ENCODE measurements at regions not wholly inside any gene's neighbourhood (a gene's known extent, or its start where the extent isn't known, plus 50 kb on each side); places are given as distances from the start of the nearest gene placed in this dataset.

DNA sequence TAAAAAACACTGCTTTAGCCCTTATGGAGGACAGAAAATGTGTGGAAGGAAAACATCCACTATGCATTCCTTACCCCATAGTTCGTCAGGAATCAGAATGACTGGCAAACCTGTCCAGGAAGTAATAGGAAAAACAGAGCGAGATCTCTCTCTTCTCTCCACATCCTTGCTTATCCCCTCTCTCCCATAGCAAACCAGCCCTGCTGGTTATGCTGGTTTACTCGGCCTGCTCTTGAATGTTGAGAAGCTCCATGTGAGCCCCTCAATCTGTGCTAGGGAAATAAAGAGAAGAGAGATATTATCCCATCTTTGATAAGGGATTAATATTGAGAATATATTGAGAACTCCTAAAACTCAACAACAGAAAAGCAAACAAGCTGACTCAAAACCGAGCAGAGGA lies 402.8 kb upstream of the RBFOX1 start:
- H2AFZ ChIP-seq (replicated peaks; ENCODE audit: low read length, poor library complexity): no peak overlapping the region
- no peak overlapping the region for H4K8ac ChIP-seq (ENCODE audit: low read depth in 2 of 2, low read length in 2 of 2)
- peaks cover 15% of the 10 kb centered on the region for H3K9me3 ChIP-seq (ENCODE audit: control insufficient read depth, insufficient read depth, low read length)
- no peak overlapping the region for H3K14ac ChIP-seq (replicated peaks; ENCODE audit: low read depth, low read length)
- POLR2A ChIA-PET (ENCODE audit: unreplicated experiment): no interaction called here
- dilution Hi-C loops (cut with HindIII; ENCODE audit: low sequenced_read_pairs, unreplicated experiment) (no loop called here), intact Hi-C loops (cut with micrococcal nuclease) (no loop called here), in situ Hi-C loops (cut with MboI; ENCODE audit: low sequenced_read_pairs) (no loop called here)
- H3K18ac ChIP-seq (ENCODE audit: low read depth, low read length): no peak overlapping the region
- no peak overlapping the region for H3K9ac ChIP-seq (ENCODE audit: low read depth, low read length)
- no peak overlapping the region for H2BK15ac ChIP-seq (ENCODE audit: low read depth, low read length)
- H3K9me1 ChIP-seq (ENCODE audit: insufficient read depth, low read length): no peaks in the 10 kb centered on the region
- H2AK9ac ChIP-seq (replicated peaks; ENCODE audit: low read depth, low read length, poor library complexity): no peak overlapping the region
- H3K36me3 ChIP-seq (ENCODE audit: control insufficient read depth, insufficient read depth, low read length): no peaks in the 10 kb centered on the region
- DNase-seq (no peak), ATAC-seq (ENCODE audit: low read depth) (no peak)
- no TSS peak for BruUV-seq (replicated peaks)
- no CpG with 5 or more reads among the region's 4 CpGs for WGBS, 2 experiments (ENCODE audit: extremely low coverage in 2 of 2, insufficient read length in 1 of 2)
- CTCF ChIA-PET: no interaction called here
- no peak for TF ChIP-seq CEBPB (IDR thresholded peaks at IDR 0.05; ENCODE audit: low read depth, low read length)
- TF ChIP-seq, protein P1, sequence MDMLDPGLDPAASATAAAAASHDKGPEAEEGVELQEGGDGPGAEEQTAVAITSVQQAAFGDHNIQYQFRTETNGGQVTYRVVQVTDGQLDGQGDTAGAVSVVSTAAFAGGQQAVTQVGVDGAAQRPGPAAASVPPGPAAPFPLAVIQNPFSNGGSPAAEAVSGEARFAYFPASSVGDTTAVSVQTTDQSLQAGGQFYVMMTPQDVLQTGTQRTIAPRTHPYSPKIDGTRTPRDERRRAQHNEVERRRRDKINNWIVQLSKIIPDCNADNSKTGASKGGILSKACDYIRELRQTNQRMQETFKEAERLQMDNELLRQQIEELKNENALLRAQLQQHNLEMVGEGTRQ (IDR thresholded peaks at IDR 0.05; ENCODE audit: low read depth, low read length): no peak
- TF ChIP-seq RFX5 (IDR thresholded peaks at IDR 0.05; ENCODE audit: low read depth, low read length): no peak
- no peak for TF ChIP-seq BHLHE40 (IDR thresholded peaks at IDR 0.05; ENCODE audit: low read depth, low read length)
- no peak for TF ChIP-seq RAD21 (IDR thresholded peaks at IDR 0.05; ENCODE audit: low read length)
- TF ChIP-seq CHD1 (IDR thresholded peaks at IDR 0.05; ENCODE audit: low read depth, low read length): no peak
- TF ChIP-seq MAFK (IDR thresholded peaks at IDR 0.05; ENCODE audit: low read depth, low read length): no peak
- no peak for TF ChIP-seq FOS (IDR thresholded peaks at IDR 0.05; ENCODE audit: low read depth, low read length)
- TF ChIP-seq, protein P2, sequence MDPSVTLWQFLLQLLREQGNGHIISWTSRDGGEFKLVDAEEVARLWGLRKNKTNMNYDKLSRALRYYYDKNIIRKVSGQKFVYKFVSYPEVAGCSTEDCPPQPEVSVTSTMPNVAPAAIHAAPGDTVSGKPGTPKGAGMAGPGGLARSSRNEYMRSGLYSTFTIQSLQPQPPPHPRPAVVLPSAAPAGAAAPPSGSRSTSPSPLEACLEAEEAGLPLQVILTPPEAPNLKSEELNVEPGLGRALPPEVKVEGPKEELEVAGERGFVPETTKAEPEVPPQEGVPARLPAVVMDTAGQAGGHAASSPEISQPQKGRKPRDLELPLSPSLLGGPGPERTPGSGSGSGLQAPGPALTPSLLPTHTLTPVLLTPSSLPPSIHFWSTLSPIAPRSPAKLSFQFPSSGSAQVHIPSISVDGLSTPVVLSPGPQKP (IDR thresholded peaks at IDR 0.05; ENCODE audit: borderline replicate concordance, low read depth, low read length): no peak
- no peak for TF ChIP-seq MXI1 (IDR thresholded peaks at IDR 0.05; ENCODE audit: borderline replicate concordance, low read depth, low read length)
- TF ChIP-seq RCOR1 (IDR thresholded peaks at IDR 0.05; ENCODE audit: insufficient replicate concordance, low read length): no peak
- TF ChIP-seq SMC3 (IDR thresholded peaks at IDR 0.05; ENCODE audit: low read depth, low read length): no peak
- TF ChIP-seq POLR2A (IDR thresholded peaks at IDR 0.05; ENCODE audit: low read depth, low read length): no peak
- no peak for TF ChIP-seq MAZ (IDR thresholded peaks at IDR 0.05; ENCODE audit: borderline replicate concordance, low read depth, low read length)
- H3K4me1 ChIP-seq (ENCODE audit: control insufficient read depth, insufficient read depth, low read length): no peaks in the 10 kb centered on the region
- H2AK5ac ChIP-seq (ENCODE audit: low read depth, low read length): no peak overlapping the region
- H3K56ac ChIP-seq (ENCODE audit: extremely low read depth, insufficient read depth, low read length): no peak overlapping the region
- no peaks in the 10 kb centered on the region for H3K27me3 ChIP-seq (ENCODE audit: control insufficient read depth, insufficient read depth, low read length)
- H2BK5ac ChIP-seq (ENCODE audit: low read depth, low read length, poor library complexity, severe bottlenecking): no peak overlapping the region
- H4K5ac ChIP-seq (ENCODE audit: low read depth, low read length): no peak overlapping the region
- no peak overlapping the region for H3K4me2 ChIP-seq (ENCODE audit: low read depth, low read length)
- no peak overlapping the region for H3K4ac ChIP-seq (ENCODE audit: low read depth, low read length)
- no peaks in the 10 kb centered on the region for H3K79me1 ChIP-seq (ENCODE audit: low read depth in 1 of 2, low read length in 2 of 2)
- H3K23ac ChIP-seq (ENCODE audit: low read depth, low read length): no peak overlapping the region
- H2BK20ac ChIP-seq (ENCODE audit: low read depth, low read length): no peak overlapping the region
- no peak overlapping the region for H3K27ac ChIP-seq (ENCODE audit: insufficient read depth, low read length)
- H3K4me3 ChIP-seq (ENCODE audit: insufficient read depth, low read depth, low read length): no peak overlapping the region
- H4K91ac ChIP-seq (ENCODE audit: insufficient read depth, low read depth, low read length): no peak overlapping the region
- no peak overlapping the region for H2BK120ac ChIP-seq (ENCODE audit: low read depth, low read length)
- H4K20me1 ChIP-seq (ENCODE audit: insufficient read depth, low read length): no peaks in the 10 kb centered on the region
